ENCODE measurements at regions not wholly inside any gene's neighbourhood (a gene's known extent, or its start where the extent isn't known, plus 50 kb on each side); places are given as distances from the start of the nearest gene placed in this dataset.

DNA sequence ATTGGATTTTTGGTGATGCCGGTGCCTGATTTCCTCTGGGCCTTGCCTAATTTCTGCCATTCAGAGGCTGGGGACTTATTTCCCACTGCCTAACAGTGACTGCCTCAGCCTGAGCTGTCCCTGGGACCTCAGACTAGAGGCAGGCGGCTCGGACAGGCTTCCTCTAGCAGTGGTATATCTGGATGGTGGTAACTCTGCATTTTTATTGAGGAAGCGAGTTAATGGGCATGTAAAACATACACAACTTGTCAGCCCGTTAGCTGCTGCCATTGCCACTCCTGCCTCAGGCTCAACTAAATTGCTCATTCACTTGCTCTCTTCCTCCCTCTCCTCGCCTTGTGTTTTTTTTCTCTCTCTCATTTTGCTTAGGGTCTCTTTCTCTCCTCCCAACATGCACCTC is 561.6 kb downstream of the BUD13 start:
- no peak for ATAC-seq
- Histone ChIP-seq H3K27ac (no peak overlapping the region), H3K9me3 (no peaks in the 10 kb centered on the region), H3K36me3 (no peaks in the 10 kb centered on the region), H3K4me1 (no peaks in the 10 kb centered on the region), H3K4me3 (no peak overlapping the region), H3K27me3 (peaks cover 25% of the 10 kb centered on the region)
- 63 to 86% methylated on average over 5 to 6 of the region's 6 CpGs for WGBS, 2 donors (ENCODE audit: low coverage in 1 of 2)
- TF ChIP-seq POLR2A (IDR thresholded peaks at IDR 0.05) (no peak), POLR2AphosphoS5 (IDR thresholded peaks at IDR 0.05) (no peak), EP300 (IDR thresholded peaks at IDR 0.05) (no peak), CTCF (IDR thresholded peaks at IDR 0.05) (no peak)

GRCh38 chr11:116210663-116211062 is 562.1 kb downstream of the BUD13 start:
- TF ChIP-seq POLR2AphosphoS5 (IDR thresholded peaks at IDR 0.05) = no peak
- TF ChIP-seq POLR2A (IDR thresholded peaks at IDR 0.05) = no peak
- TF ChIP-seq EP300 (IDR thresholded peaks at IDR 0.05) = no peak
- TF ChIP-seq CTCF (IDR thresholded peaks at IDR 0.05) = no peak
- Histone ChIP-seq H3K4me3 (no peak overlapping the region), H3K27me3 (peaks cover 27% of the 10 kb centered on the region), H3K27ac (no peak overlapping the region), H3K9me3 (no peaks in the 10 kb centered on the region), H3K4me1 (no peaks in the 10 kb centered on the region), H3K36me3 (no peaks in the 10 kb centered on the region)
- no peak for ATAC-seq
- 56 to 90% methylated on average over 3 of the region's 6 CpGs for WGBS, 2 donors (ENCODE audit: low coverage in 1 of 2)

- Histone ChIP-seq H3K27me3 (peaks cover 29% of the 10 kb centered on the region), H3K4me1 (no peaks in the 10 kb centered on the region), H3K36me3 (no peaks in the 10 kb centered on the region), H3K27ac (no peak overlapping the region), H3K9me3 (no peaks in the 10 kb centered on the region), H3K4me3 (no peak overlapping the region)
- WGBS, 2 donors (ENCODE audit: low coverage in 1 of 2) = 80 to 100% methylated on average over 1 of the region's 1 CpG
- no peak for ATAC-seq
- no peak for TF ChIP-seq POLR2A (IDR thresholded peaks at IDR 0.05)
- no peak for TF ChIP-seq POLR2AphosphoS5 (IDR thresholded peaks at IDR 0.05)
- TF ChIP-seq CTCF (IDR thresholded peaks at IDR 0.05) = no peak
- TF ChIP-seq EP300 (IDR thresholded peaks at IDR 0.05) = no peak
Measured at GRCh38 chr11:116209255-116209654, 563.5 kb downstream of the BUD13 start.

DNA sequence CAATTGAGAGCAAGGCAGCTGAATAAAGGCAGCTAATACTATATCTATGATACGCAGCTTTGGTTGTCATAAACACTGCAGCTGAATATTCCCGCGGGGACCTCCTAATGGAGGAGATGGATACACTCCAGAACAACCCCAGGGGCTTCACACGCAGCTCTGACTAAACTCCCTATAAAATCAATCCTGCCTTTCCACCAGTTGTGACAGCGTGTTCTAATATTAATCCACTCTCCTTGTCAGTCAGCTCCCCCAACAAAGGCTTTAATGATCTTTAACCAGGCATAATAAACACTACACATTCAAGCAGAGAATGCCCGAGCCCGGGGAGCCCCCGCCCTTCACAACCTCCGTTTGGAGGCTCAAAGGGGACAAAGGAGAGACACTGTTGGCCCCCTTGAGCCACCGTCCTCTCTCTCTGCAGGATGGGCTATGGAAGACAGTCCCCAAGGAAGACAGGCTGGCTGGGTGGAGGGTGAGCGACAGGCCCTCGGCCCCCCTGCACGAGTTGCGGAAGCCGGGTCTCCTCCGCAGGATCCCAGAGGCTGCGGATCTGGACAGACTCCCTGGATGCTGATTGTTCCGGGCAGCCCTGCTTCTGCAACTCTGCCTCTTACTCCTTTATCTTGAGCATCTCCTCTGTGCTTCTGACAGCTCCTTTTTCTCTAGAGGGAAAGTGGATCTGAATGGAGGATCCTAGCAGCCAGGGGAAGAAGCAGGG is 565.2 kb downstream of the BUD13 start:
- Histone ChIP-seq H3K4me1 (no peaks in the 10 kb centered on the region), H3K36me3 (no peaks in the 10 kb centered on the region), H3K27ac (no peak overlapping the region), H3K9me3 (no peaks in the 10 kb centered on the region), H3K27me3 (peaks cover 29% of the 10 kb centered on the region), H3K4me3 (no peak overlapping the region)
- 17 to 70% methylated on average over 2 to 9 of the region's 18 CpGs for WGBS, 2 donors (ENCODE audit: low coverage in 1 of 2)
- TF ChIP-seq POLR2AphosphoS5 (IDR thresholded peaks at IDR 0.05) (no peak), EP300 (IDR thresholded peaks at IDR 0.05) (no peak), CTCF (IDR thresholded peaks at IDR 0.05) (no peak), POLR2A (IDR thresholded peaks at IDR 0.05) (no peak)
- no peak for ATAC-seq

GRCh38 chr11:116207019-116207418 is 565.8 kb downstream of the BUD13 start:
- no peak for ATAC-seq
- H3K36me3 ChIP-seq = no peaks in the 10 kb centered on the region

More at GRCh38 chr11:116207019-116207418, 565.8 kb downstream of the BUD13 start:
- TF ChIP-seq CTCF (IDR thresholded peaks at IDR 0.05) (no peak), POLR2A (IDR thresholded peaks at IDR 0.05) (no peak), EP300 (IDR thresholded peaks at IDR 0.05) (no peak), POLR2AphosphoS5 (IDR thresholded peaks at IDR 0.05) (no peak)
- WGBS, 2 donors (ENCODE audit: low coverage in 1 of 2) = 100% methylated on average over 1 of the region's 2 CpGs
- Histone ChIP-seq H3K9me3 (no peaks in the 10 kb centered on the region), H3K27me3 (peaks cover 29% of the 10 kb centered on the region), H3K4me1 (no peaks in the 10 kb centered on the region), H3K27ac (no peak overlapping the region), H3K4me3 (no peak overlapping the region)

Measured in gastroesophageal sphincter (tissue), 4 donors.